H1 (cell line): ENCODE measurements at regions not wholly inside any gene's neighbourhood (a gene's known extent, or its start where the extent isn't known, plus 50 kb on each side); places are given as distances from the start of the nearest gene placed in this dataset.

ENCODE experiments used
- CTCF ChIA-PET: fragments of 300-600 bp; sonication (Branson Sonifier 250); formaldehyde crosslinking; loops from one replicate; lab custom pipeline; 2021; ENCODE audit not compliant: partially characterized antibody; lab: Charles Lee
- POLR2A ChIA-PET: fragments of 300-600 bp; sonication (Branson Sonifier 250); formaldehyde crosslinking; loops from one replicate; lab custom pipeline; 2021; ENCODE audit warnings: inconsistent platforms; ENCODE audit not compliant: partially characterized antibody; lab: Charles Lee
- DNase-seq, 2 experiments: peaks; one replicate each; pipeline versions ENCODE4 v3.0.0 to v3.0.0-alpha.2; 2010 to 2022; ENCODE audit warnings: low spot score in 2 of 2, low read depth in 1 of 2, mixed read lengths in 1 of 2
- FAIRE-seq: peaks from 2 replicates; lab custom pipeline; 2011; peaks lifted over from hg19 to GRCh38; lab: Jason Lieb, UNC
- H2AFZ ChIP-seq: 2 replicates; pipeline ENCODE4 v1.8.1; 2012; ENCODE audit warnings: low read length, inconsistent platforms
- H2AK5ac ChIP-seq: 2 replicates; pipeline ENCODE4 v1.6.1; 2013; ENCODE audit warnings: low read depth, low read length
- H2BK120ac ChIP-seq: replicated peaks from 2 replicates; pipeline ENCODE3; 2013; ENCODE audit warnings: low read depth, low read length, inconsistent platforms
- H2BK12ac ChIP-seq: 2 replicates; pipeline ENCODE4 v1.6.1; 2013; ENCODE audit warnings: low read depth, low read length
- H2BK15ac ChIP-seq: 2 replicates; pipeline ENCODE4 v1.6.1; 2013; ENCODE audit warnings: low read length
- H2BK20ac ChIP-seq: 2 replicates; pipeline ENCODE4 v1.6.1; 2013; ENCODE audit warnings: low read length
- H2BK5ac ChIP-seq: 2 replicates; pipeline ENCODE4 v1.6.1; 2013; ENCODE audit warnings: low read depth, low read length
- H3K14ac ChIP-seq: 2 replicates; pipeline ENCODE4 v1.6.1; 2013; ENCODE audit warnings: inconsistent platforms; ENCODE audit not compliant: insufficient read length
- H3K18ac ChIP-seq: 2 replicates; pipeline ENCODE4 v1.6.1; 2013; ENCODE audit warnings: low read length; ENCODE audit errors: extremely low read depth
- H3K23ac ChIP-seq: 2 replicates; pipeline ENCODE4 v1.6.1; 2013; ENCODE audit warnings: inconsistent platforms; ENCODE audit not compliant: insufficient read length
- H3K23me2 ChIP-seq: 2 replicates; pipeline ENCODE4 v1.6.1; 2013; ENCODE audit warnings: low read depth, low read length
- H3K27ac ChIP-seq: 2 replicates; pipeline ENCODE4 v1.6.1; 2011; ENCODE audit warnings: low read depth, low read length, inconsistent platforms
- H3K27me3 ChIP-seq, 4 experiments: replicated peaks in 1 of 4; 1 replicate in 1 of 4; 2 replicates in 3 of 4; pipeline versions ENCODE4 v1.6.1 to v1.8.1; 2011 to 2013; ENCODE audit warnings: low read length in 3 of 4, mild to moderate bottlenecking in 3 of 4, inconsistent platforms in 2 of 4, mixed read lengths in 2 of 4, moderate library complexity in 1 of 4; ENCODE audit not compliant: control insufficient read depth in 3 of 4, insufficient read depth in 3 of 4; ENCODE audit errors: extremely low read depth in 1 of 4
- H3K36me3 ChIP-seq, 4 experiments: 2 replicates each; pipeline versions ENCODE4 v1.6.1 to v1.8.1; 2011 to 2013; ENCODE audit warnings: mild to moderate bottlenecking in 4 of 4, low read length in 3 of 4, moderate library complexity in 2 of 4, control low read depth in 1 of 4, inconsistent platforms in 1 of 4; ENCODE audit not compliant: insufficient read depth in 4 of 4, control insufficient read depth in 2 of 4
- H3K4ac ChIP-seq: replicated peaks from 2 replicates; pipeline ENCODE3; 2013; ENCODE audit warnings: low read length, low read depth, mixed read lengths, inconsistent platforms; ENCODE audit not compliant: insufficient read length
- H3K4me1 ChIP-seq, 4 experiments: replicated peaks in 1 of 4; 1 replicate in 1 of 4; 2 replicates in 3 of 4; pipeline versions ENCODE4 v1.6.1 to v1.8.1; 2011 to 2013; ENCODE audit warnings: low read length in 3 of 4, inconsistent platforms in 2 of 4, mixed read lengths in 1 of 4; ENCODE audit not compliant: insufficient read depth in 4 of 4, control insufficient read depth in 3 of 4
- H3K4me2 ChIP-seq, 2 experiments: 2 replicates each; pipeline versions ENCODE4 v1.6.1 to v1.8.1; 2011 to 2013; ENCODE audit warnings: low read depth in 2 of 2, low read length in 2 of 2, control low read depth in 1 of 2, inconsistent platforms in 1 of 2, mild to moderate bottlenecking in 1 of 2; ENCODE audit not compliant: insufficient read depth in 1 of 2
- H3K4me3 ChIP-seq, 4 experiments: fragments of 200-600, 300-600 bp in 1 of 4; sonication (generic), shearing (Covaris generic), sonication (Bioruptor Twin) in 1 of 4; 2 replicates each; pipeline versions ENCODE4 v1.5.1 to v1.8.1; 2011 to 2016; ENCODE audit warnings: low read length in 4 of 4, low read depth in 3 of 4, control low read depth in 2 of 4, inconsistent platforms in 2 of 4, mild to moderate bottlenecking in 2 of 4, mixed read lengths in 1 of 4, moderate library complexity in 1 of 4; ENCODE audit not compliant: insufficient read depth in 2 of 4; ENCODE audit errors: extremely low read depth in 1 of 4
- H3K56ac ChIP-seq: replicated peaks from 2 replicates; pipeline ENCODE3; 2013; ENCODE audit warnings: low read depth, mild to moderate bottlenecking, mixed read lengths, low read length, inconsistent platforms; ENCODE audit not compliant: insufficient read length
- H3K79me1 ChIP-seq: 2 replicates; pipeline ENCODE4 v1.6.1; 2013; ENCODE audit warnings: low read depth, low read length, control low read depth
- H3K79me2 ChIP-seq, 2 experiments: 2 replicates each; pipeline versions ENCODE4 v1.6.1 to v1.8.1; 2012 to 2013; ENCODE audit warnings: low read length in 2 of 2, mild to moderate bottlenecking in 2 of 2, inconsistent platforms in 1 of 2; ENCODE audit not compliant: insufficient read depth in 2 of 2, control insufficient read depth in 1 of 2
- H3K9ac ChIP-seq, 4 experiments: replicated peaks in 1 of 4; 1 replicate in 1 of 4; 2 replicates in 3 of 4; pipeline versions ENCODE4 v1.6.1 to v1.8.1; 2011 to 2013; ENCODE audit warnings: low read depth in 3 of 4, low read length in 3 of 4, control low read depth in 2 of 4, mild to moderate bottlenecking in 2 of 4, moderate library complexity in 2 of 4, inconsistent platforms in 1 of 4; ENCODE audit errors: extremely low read depth in 1 of 4
- H3K9me3 ChIP-seq, 2 experiments: 2 replicates each; pipeline versions ENCODE4 v1.6.1 to v1.8.1; 2012 to 2013; ENCODE audit warnings: mild to moderate bottlenecking in 2 of 2, moderate library complexity in 2 of 2, control low read depth in 1 of 2, inconsistent platforms in 1 of 2, low read depth in 1 of 2, low read length in 1 of 2, mixed read lengths in 1 of 2; ENCODE audit not compliant: insufficient read depth in 2 of 2
- H4K20me1 ChIP-seq, 2 experiments: replicated peaks in 1 of 2; 2 replicates each; pipeline versions ENCODE3 to v1.8.1; 2011 to 2013; ENCODE audit warnings: inconsistent platforms in 2 of 2, low read length in 2 of 2, mild to moderate bottlenecking in 1 of 2; ENCODE audit not compliant: insufficient read depth in 2 of 2, control insufficient read depth in 1 of 2
- H4K5ac ChIP-seq: 2 replicates; pipeline ENCODE4 v1.6.1; 2013; ENCODE audit warnings: low read length, low read depth, mixed read lengths, inconsistent platforms; ENCODE audit not compliant: insufficient read length
- H4K8ac ChIP-seq: 2 replicates; pipeline ENCODE4 v1.8.0; 2013; ENCODE audit warnings: mild to moderate bottlenecking, moderate library complexity, low read length, inconsistent platforms; ENCODE audit not compliant: insufficient read depth; ENCODE audit errors: extremely low read depth
- H4K91ac ChIP-seq: replicated peaks from 2 replicates; pipeline ENCODE3; 2013; ENCODE audit warnings: low read length, mixed read lengths, inconsistent platforms; ENCODE audit not compliant: insufficient read length
- BACH1 ChIP-seq: IDR thresholded peaks from 2 replicates; pipeline ENCODE4 v1.6.1; 2012; ENCODE audit warnings: low read length, improper control_type of control experiment
- GTF2F1 ChIP-seq: IDR thresholded peaks from 2 replicates; pipeline ENCODE4 v1.6.1; 2012; ENCODE audit warnings: low read depth, low read length, improper control_type of control experiment, borderline replicate concordance
- HDAC6 ChIP-seq: IDR thresholded peaks from one replicate; pipeline ENCODE4 v1.7.1; 2012; ENCODE audit warnings: low read depth, mild to moderate bottlenecking, inconsistent platforms, low read length, moderate library complexity
- POU5F1 ChIP-seq: IDR thresholded peaks from 2 replicates; pipeline ENCODE4 v1.6.1; 2011; ENCODE audit warnings: low read depth, mild to moderate bottlenecking, low read length, moderate library complexity
- SP2 ChIP-seq: IDR thresholded peaks from 2 replicates; pipeline ENCODE4 v1.6.1; 2012; ENCODE audit warnings: mild to moderate bottlenecking, low read length, inconsistent platforms
- WGBS, 2 experiments: shearing (Covaris generic) in 1 of 2; methylation state at CpG; one replicate each; pipeline versions ENCODE4 v1.1.6 to v1.1.7; 2013 to 2015; ENCODE audit warnings: low lambda C conversion rate in 2 of 2, mixed read lengths in 2 of 2, inconsistent platforms in 1 of 2, low coverage in 1 of 2, missing lambda C conversion rate in 1 of 2; ENCODE audit not compliant: insufficient replicate concordance in 2 of 2, insufficient coverage in 1 of 2, insufficient read length in 1 of 2; ENCODE audit errors: extremely low coverage in 1 of 2, missing lambda C conversion rate in 1 of 2; 5-methylcytosine and 5-hydroxymethylcytosine counted together

DNA sequence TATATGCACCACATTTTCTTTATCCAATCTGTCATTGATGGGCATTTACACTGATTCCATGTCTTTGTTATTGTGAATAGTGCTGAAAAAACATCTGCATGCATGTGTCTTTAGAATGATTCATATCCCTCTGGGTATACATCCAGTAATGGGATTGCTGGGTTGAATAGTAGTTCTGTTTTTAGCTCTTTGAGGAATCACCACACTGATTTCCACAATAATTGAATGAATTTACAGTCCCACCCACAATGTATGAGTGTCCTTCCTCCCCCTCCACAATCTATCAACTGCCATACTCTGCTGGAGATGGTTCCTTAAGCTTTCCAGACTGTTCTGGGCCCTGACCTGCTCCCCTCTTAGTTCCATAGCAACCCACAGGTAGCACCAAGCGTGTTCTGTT, 667.0 kb downstream of the LIG4 start:
- Histone ChIP-seq H3K4me2 (no peak overlapping the region), H2BK20ac (no peak overlapping the region), H4K8ac (no peak overlapping the region), H2AFZ (no peak overlapping the region), H2BK5ac (no peak overlapping the region), H3K9me3 (no peaks in the 10 kb centered on the region), H3K23me2 (no peaks in the 10 kb centered on the region), H3K4me1 (peaks cover 0 to 4% (median 0%) of the 10 kb centered on the region in 4 experiments; a peak in 1 of 7 replicates), H3K27me3 (no peaks in the 10 kb centered on the region), H3K36me3 (no peaks in the 10 kb centered on the region), H2AK5ac (no peak overlapping the region), H2BK12ac (no peak overlapping the region), H3K18ac (no peak overlapping the region), H3K23ac (no peak overlapping the region), H4K91ac (no peak overlapping the region), H3K4me3 (no peak overlapping the region), H3K14ac (no peak overlapping the region), H2BK15ac (no peak overlapping the region), H4K5ac (no peak overlapping the region), H3K56ac (no peak overlapping the region), H3K27ac (no peak overlapping the region), H2BK120ac (no peak overlapping the region), H3K9ac (no peak overlapping the region), H3K79me1 (no peaks in the 10 kb centered on the region), H3K79me2 (no peaks in the 10 kb centered on the region), H4K20me1 (peaks cover 0 to 1% of the 10 kb centered on the region in 2 experiments), H3K4ac (no peak overlapping the region)
- POLR2A ChIA-PET = no interaction called here
- CTCF ChIA-PET = interaction anchor here (0.7 to 1.9 kb wide), 4 partner anchors 9 to 611 kb away, joined by 3 to 4 read pairs (median 4); no protein-coding TSS in a partner anchor
- 90% methylated on average over 1 of the region's 1 CpG; no CpG with 5 or more reads in 1 of the 2 experiments for WGBS, 2 experiments
- DNase-seq (no peak), FAIRE-seq (no peak)
- TF ChIP-seq HDAC6 = no peak
- no peak for TF ChIP-seq GTF2F1
- no peak for TF ChIP-seq BACH1
- no peak for TF ChIP-seq POU5F1
- no peak for TF ChIP-seq SP2
